Peyer's patch (tissue), 4 donors: ENCODE measurements at regions not wholly inside any gene's neighbourhood (a gene's known extent, or its start where the extent isn't known, plus 50 kb on each side); places are given as distances from the start of the nearest gene placed in this dataset.

Experiments used
- DNase-seq, 3 donors: peaks; one replicate each; pipeline ENCODE4 v3.0.0-alpha.2; 2017 to 2019
- H3K27ac ChIP-seq, 4 donors: fragments of 200-600 bp; sonication (generic); one replicate each; pipeline ENCODE4 v1.5.1; 2016 to 2019
- H3K27me3 ChIP-seq, 2 donors: fragments of 200-600 bp; sonication (generic); one replicate each; pipeline ENCODE4 v1.5.1; 2019
- H3K36me3 ChIP-seq, 3 donors: fragments of 200-600 bp; sonication (generic); one replicate each; pipeline ENCODE4 v1.5.1; 2016 to 2019
- H3K4me1 ChIP-seq, 4 donors: fragments of 200-600 bp; sonication (generic); one replicate each; pipeline ENCODE4 v1.5.1; 2016 to 2019
- H3K4me3 ChIP-seq, 4 donors: fragments of 200-600 bp; sonication (generic); 1 replicate in 3 of 4; 2 replicates in 1 of 4; pipeline ENCODE4 v1.5.1; 2016 to 2019; ENCODE audit warnings: mild to moderate bottlenecking in 1 of 4
- H3K9me3 ChIP-seq, 4 donors: fragments of 200-600 bp; sonication (generic); one replicate each; pipeline ENCODE4 v1.5.1; 2016 to 2019; ENCODE audit warnings: mild to moderate bottlenecking in 1 of 4
- CTCF ChIP-seq, 6 experiments: fragments of 450-650 bp in 4 of 6; fragments of 200-600 bp in 2 of 6; sonication (generic) in 1 of 6; IDR thresholded peaks; one replicate each; pipeline ENCODE4 v1.5.1; 2017 to 2019; ENCODE audit warnings: antibody characterized with exemption in 6 of 6, mild to moderate bottlenecking in 3 of 6, moderate library complexity in 1 of 6
- POLR2A ChIP-seq, 2 donors: fragments of 450-650 bp; IDR thresholded peaks; one replicate each; pipeline ENCODE4 v1.5.1; 2017; ENCODE audit warnings: antibody characterized with exemption in 2 of 2, mild to moderate bottlenecking in 2 of 2, moderate library complexity in 2 of 2

GRCh38 chr2:149814049-149814448 lies 226.5 kb upstream of the MMADHC start:
- Histone ChIP-seq H3K9me3 (no peaks in the 10 kb centered on the region), H3K27me3 (no peaks in the 10 kb centered on the region), H3K27ac (no peak overlapping the region), H3K4me1 (no peaks in the 10 kb centered on the region), H3K36me3 (no peaks in the 10 kb centered on the region), H3K4me3 (no peak overlapping the region)
- TF ChIP-seq POLR2A (IDR thresholded peaks at IDR 0.05) (no peak), CTCF (IDR thresholded peaks at IDR 0.05) (no peak)
- no peak for DNase-seq

GRCh38 chr2:149808556-149808955 lies 221.0 kb upstream of the MMADHC start:
- Histone ChIP-seq H3K27ac (no peak overlapping the region), H3K27me3 (no peaks in the 10 kb centered on the region), H3K36me3 (no peaks in the 10 kb centered on the region), H3K4me3 (no peak overlapping the region), H3K9me3 (no peaks in the 10 kb centered on the region), H3K4me1 (no peaks in the 10 kb centered on the region)
- DNase-seq, result no peak
- TF ChIP-seq POLR2A (IDR thresholded peaks at IDR 0.05) (no peak), CTCF (IDR thresholded peaks at IDR 0.05) (no peak)

- Histone ChIP-seq H3K27me3 (no peaks in the 10 kb centered on the region), H3K4me1 (no peaks in the 10 kb centered on the region), H3K36me3 (no peaks in the 10 kb centered on the region), H3K27ac (no peak overlapping the region), H3K4me3 (no peak overlapping the region), H3K9me3 (no peaks in the 10 kb centered on the region)
- no peak for TF ChIP-seq CTCF (IDR thresholded peaks at IDR 0.05)
- TF ChIP-seq POLR2A (IDR thresholded peaks at IDR 0.05), result no peak
- no peak for DNase-seq
Measured at GRCh38 chr2:149806651-149807050, 219.1 kb upstream of the MMADHC start.

GRCh38 chr2:149800624-149801542 lies 213.3 kb upstream of the MMADHC start:
- Histone ChIP-seq H3K27me3 (no peaks in the 10 kb centered on the region), H3K9me3 (no peaks in the 10 kb centered on the region), H3K27ac (no peak overlapping the region), H3K4me1 (no peaks in the 10 kb centered on the region), H3K36me3 (no peaks in the 10 kb centered on the region), H3K4me3 (no peak overlapping the region)
- no peak for DNase-seq
- no peak for TF ChIP-seq POLR2A (IDR thresholded peaks at IDR 0.05)

- no peaks in the 10 kb centered on the region for H3K9me3 ChIP-seq
- no peak overlapping the region for H3K4me3 ChIP-seq
- no peak overlapping the region for H3K27ac ChIP-seq
- H3K4me1 ChIP-seq, result no peaks in the 10 kb centered on the region
- TF ChIP-seq POLR2A (IDR thresholded peaks at IDR 0.05) (no peak), CTCF (IDR thresholded peaks at IDR 0.05) (peak in 3 of 6 experiments; percentile 34 to 51 (median 37))
- H3K36me3 ChIP-seq, result no peaks in the 10 kb centered on the region
- no peaks in the 10 kb centered on the region for H3K27me3 ChIP-seq
- no peak for DNase-seq
Measured at GRCh38 chr2:149799013-149799705, 211.6 kb upstream of the MMADHC start.

DNA sequence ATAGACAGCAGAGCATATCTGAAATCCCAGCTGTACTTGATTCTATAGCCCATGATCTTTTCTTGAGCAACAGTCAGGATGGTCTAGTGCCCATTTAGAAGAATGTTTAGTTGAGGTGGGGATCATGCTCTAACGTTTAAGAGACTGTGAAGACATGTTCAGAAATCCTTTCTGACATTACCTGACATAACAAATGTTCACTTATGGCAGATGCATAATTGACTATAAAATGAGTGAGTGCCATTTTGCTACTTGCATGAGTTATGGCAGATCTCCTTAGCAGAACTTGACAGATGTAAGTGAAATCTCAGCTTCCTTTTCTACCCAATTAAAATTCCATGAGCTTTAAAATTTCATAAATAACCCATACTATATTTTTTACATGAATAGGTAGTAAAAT lies 209.5 kb upstream of the MMADHC start:
- no peaks in the 10 kb centered on the region for H3K27me3 ChIP-seq
- H3K36me3 ChIP-seq, result no peaks in the 10 kb centered on the region
- no peak overlapping the region for H3K4me3 ChIP-seq
- TF ChIP-seq CTCF (IDR thresholded peaks at IDR 0.05) (no peak), POLR2A (IDR thresholded peaks at IDR 0.05) (no peak)
- H3K4me1 ChIP-seq, result no peaks in the 10 kb centered on the region
- H3K9me3 ChIP-seq, result no peaks in the 10 kb centered on the region
- DNase-seq, result no peak
- H3K27ac ChIP-seq, result no peak overlapping the region
